GM21360 (cell line): ENCODE measurements at regions not wholly inside any gene's neighbourhood (a gene's known extent, or its start where the extent isn't known, plus 50 kb on each side); places are given as distances from the start of the nearest gene placed in this dataset.
"Not testable (repeated sequence)": the region's sequence is repeated elsewhere in the genome, so short reads cannot be mapped to it uniquely, and the experiment has no call there.

Source experiments
- ATAC-seq: cut with Tn5 transposase; IDR thresholded peaks from one replicate; pipeline ENCODE4 v1.9.1; 2021; ENCODE audit warnings: mild to moderate bottlenecking, moderate library complexity; ENCODE audit not compliant: unreplicated experiment

DNA sequence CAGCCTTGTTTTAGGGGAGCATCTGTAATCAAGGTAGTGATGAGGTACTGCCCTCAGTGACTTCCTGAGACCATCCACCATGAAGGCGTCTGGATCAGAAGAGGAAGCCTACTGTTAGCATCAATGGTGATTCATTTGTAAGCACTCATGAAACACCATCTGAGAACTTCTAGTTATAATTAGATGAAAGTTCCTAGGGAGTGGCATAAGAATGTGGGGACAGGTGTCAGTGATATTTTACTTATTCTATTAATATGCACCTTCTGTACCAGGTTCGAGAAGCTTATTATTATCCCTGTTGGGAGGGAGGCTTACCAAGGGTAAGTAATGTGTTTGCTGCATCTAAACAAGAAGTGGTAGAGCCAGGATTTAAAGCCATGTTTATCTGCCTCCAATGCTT lies 295.8 kb upstream of the TBL1XR1 start:
- ATAC-seq = no peak

DNA sequence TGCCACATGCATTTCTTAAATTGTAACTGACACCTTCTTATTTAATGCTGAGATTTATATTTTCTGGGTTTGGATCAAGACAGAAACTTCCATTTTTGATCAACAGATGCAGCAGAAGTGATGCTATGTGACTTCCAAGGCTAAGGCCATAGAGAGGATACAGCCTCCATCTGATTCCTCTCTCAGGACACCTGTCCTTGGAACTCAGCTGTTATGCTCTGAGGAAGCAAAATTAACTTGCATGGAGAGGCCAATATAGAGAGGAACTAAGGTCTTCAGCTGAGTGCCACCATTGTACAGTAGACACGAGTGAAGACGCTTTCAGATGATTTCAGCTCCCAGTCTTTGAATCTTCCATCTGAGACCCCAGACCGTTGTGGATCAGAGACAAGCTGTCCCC lies 296.9 kb upstream of the TBL1XR1 start:
- no peak for ATAC-seq

DNA sequence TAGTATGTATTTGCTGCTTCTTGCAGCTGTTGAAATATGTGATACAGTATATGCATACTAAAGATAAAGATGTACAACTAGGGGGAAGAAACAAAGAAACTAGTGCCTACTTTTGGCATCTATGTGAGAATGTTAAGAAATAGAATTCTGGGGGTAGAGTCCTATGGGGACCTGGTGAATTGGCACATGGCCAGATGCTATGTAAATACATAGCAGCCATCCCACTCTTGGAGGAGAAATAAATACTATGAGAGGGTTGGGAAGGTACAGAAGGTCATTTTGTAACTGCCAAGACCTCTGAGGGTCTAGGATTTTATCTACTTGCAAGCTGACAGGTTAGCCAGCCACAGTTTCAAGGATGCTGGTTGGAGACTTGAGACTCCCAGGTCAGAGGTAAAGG lies 298.3 kb upstream of the TBL1XR1 start:
- ATAC-seq = no peak

DNA sequence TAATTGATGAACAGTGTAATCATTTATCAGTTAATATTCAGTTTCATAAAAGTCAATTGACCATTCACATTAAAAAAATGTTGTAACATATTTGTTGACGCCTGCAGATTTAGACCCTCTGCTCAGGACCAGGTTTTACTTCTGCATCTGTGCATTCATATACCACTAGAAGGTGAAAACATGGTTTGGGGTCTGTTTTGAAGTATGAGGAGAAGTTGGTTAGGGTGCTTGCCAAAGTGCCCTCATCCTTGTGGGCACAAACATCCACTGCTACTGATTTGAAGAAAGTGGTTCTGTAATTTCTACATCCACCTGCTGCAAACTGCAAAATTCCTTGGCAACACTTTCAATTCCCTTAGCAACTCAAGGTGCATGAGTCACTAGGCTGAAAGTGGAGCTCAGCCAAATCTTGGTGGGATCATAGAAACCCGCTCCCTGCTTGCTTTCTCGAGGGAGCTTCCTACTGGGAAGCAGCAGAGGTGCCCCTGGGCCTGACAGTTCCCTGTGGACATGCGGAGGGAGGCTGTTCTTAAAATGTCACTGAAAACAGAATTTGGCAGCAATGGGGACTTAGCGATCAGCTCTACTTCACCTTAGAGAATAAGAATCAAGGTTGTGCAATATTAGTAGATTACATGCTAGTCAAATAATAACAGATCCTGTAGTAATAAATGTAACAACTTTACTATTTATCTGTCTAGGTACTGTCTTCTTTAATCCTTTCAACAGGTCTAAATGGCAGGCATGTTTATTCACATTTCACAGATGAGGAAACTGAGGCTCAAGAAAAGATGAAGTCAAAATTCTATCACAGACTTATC lies 301.0 kb upstream of the TBL1XR1 start:
- no peak for ATAC-seq

- ATAC-seq = not testable (repeated sequence)
Observed at GRCh38 chr3:177499039-177499438, 301.8 kb upstream of the TBL1XR1 start.

DNA sequence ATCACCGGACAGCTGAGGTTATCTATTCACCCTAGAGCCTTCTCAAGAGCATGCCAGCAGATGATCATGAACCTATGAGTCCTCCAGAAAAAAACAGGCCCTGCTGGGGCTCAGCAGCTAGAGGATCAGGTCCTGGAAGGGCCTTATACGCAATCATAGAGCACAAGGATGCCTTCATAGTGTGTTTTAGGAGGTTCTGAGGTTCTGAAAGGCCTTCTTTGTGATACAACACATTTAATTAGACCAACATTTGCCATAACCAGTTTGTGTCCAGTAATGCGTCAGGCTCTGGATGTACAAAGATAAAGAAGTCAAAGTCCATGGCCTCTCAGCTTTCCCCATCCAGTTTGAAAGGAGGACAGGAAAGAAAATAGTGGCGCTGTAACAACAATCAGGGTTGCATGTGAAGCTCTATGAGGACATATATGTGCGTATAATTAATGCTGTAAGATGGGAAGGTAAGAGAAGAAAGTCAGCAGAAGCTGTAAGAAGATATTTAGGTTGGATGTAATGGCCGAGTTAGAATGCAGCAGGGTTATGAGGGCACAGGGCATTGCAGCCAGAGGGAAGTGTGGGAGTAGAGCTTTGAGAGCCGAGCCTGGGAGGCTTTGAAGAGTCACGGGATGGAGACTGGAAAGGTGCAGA lies 302.6 kb upstream of the TBL1XR1 start:
- ATAC-seq = no peak

- ATAC-seq = no peak
Observed at GRCh38 chr3:177510693-177511216, 313.5 kb upstream of the TBL1XR1 start.

- no peak for ATAC-seq
Observed at GRCh38 chr3:177512945-177513814, 315.9 kb upstream of the TBL1XR1 start.

- no peak for ATAC-seq
Observed at GRCh38 chr3:177513815-177514610, 316.7 kb upstream of the TBL1XR1 start.

- ATAC-seq = no peak
Observed at GRCh38 chr3:177514611-177515499, 317.6 kb upstream of the TBL1XR1 start.

DNA sequence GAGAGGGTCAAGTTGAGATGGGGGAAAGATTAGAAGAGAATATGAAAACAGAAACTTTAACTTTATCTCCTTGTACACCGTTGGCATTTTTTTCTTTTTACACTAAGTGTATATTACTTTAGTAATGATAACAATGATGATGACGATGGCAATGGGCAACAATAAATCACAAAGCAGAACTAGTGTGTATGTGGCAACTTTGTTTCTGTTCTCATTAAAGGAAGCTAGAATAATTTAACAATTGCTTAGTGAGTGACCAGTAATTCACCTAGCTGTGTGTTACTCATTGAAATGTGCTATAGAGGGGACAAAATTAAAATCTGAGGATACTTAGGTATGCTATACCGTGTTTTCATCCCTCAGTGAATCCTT lies 318.5 kb upstream of the TBL1XR1 start:
- no peak for ATAC-seq

DNA sequence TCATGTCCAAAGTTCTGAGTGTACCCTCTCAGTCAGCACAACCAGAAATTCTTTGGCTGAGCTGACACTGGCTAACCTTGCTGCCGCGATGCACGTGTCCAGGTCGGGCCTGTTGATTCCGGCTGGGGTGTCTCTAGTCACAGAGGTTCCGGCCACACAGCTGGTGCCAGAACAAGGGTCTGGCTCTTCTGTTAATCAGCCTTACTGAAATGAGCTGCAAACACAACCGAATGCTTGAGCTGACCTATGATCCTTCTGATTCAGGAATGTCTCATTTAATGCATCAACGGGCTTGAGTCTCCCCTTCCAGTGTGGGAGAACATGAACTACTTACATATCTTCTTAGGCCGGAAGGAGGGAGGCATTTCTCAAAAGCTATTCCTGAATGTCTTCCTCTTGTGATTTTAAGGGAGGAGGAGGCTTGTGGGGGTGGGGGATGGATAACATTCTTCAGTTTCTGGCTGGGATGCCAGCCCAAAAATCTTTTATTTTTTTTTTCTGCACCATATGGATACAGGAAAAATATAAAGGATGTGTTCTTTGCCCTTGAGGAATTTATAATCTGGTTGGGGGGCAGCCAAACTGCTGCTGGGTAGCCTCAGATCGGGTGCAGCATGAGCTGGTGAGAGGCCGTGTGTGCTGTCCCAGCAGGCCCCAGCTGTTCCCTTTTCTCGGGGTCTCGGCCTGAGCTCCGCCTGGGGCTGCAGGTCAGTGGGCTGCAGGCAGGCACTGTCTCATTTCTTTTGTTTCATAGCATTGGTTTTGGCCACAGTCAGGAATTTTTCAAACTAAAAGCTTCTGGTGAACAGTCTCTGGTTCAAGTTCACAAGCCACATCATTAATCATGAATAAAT lies 319.1 kb upstream of the TBL1XR1 start:
- no peak for ATAC-seq

GRCh38 chr3:177517906-177518305 lies 320.6 kb upstream of the TBL1XR1 start:
- ATAC-seq = no peak

DNA sequence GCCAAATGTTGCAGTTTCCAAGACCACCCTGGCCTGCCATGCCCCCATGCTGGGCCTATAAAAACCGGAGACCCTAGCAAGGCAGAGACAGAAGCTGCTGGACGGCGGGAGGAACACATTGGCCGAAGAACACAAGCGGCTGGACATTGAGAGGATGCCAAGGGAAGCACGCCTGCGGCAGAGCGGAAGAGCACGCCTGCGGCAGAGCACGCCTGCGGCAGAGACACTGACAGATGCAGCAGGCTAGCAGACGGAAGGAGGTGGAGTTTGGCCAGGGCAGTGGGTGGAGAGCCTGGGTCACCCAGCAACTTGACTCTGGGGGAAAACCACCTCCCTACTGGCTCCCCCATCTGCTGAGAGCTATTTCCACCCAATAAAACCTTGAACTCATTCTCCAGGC lies 322.3 kb upstream of the TBL1XR1 start:
- no peak for ATAC-seq

- ATAC-seq = no peak
Observed at GRCh38 chr3:177521305-177521704, 324.0 kb upstream of the TBL1XR1 start.

DNA sequence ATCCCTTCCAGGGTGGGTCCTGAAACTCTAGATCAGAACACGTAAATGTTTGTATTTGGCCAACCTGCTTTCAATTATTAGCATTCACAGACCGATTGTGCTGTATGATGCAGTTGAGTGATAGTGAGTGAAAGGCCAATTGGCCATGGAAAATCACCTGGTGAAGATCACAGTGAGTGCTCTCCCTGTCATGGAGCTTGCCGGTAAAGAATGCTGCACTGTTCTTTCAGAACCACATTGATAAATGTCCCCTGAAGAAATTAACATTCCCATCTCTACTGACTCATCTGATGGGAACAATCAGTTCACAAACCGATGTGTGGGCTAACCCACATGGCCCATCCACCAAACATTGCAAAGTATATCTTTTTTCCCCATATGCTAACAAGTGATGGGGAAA lies 324.8 kb upstream of the TBL1XR1 start:
- ATAC-seq = no peak

DNA sequence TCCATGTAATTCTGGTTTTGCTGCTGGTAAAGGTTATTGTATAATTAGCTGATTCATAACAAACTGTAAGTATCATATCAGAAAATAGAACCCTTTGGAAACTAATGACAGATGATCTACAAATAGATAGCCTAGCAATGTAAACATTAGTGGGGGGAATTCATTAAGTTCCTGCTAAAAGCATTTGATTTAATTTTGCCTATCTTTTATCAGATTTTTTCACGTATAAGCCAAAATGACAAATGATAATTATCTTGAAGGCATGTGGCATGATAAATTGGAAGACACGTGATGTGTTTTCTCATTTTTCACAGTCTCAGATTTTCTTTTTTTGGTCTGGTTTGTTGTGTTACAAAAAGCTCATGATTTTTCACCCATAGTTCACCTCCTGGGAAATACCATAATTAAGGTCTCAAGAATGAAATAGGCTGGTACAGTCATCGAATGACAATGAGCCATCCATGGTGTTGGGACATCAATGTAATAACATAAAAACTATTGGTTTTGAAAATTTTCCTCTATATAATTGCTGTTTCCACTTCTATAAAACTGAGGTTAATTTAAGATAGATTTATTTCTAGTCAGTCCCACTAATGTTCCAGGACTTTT lies 325.9 kb upstream of the TBL1XR1 start:
- no peak for ATAC-seq

- no peak for ATAC-seq
Observed at GRCh38 chr3:177523872-177524438, 326.7 kb upstream of the TBL1XR1 start.
